Suprapubic skin (tissue), 4 donors: ENCODE measurements at regions not wholly inside any gene's neighbourhood (a gene's known extent, or its start where the extent isn't known, plus 50 kb on each side); places are given as distances from the start of the nearest gene placed in this dataset.

Source experiments
- CTCF ChIP-seq, 2 donors: fragments of 200-600 bp in 1 of 2; fragments of 450-650 bp in 1 of 2; sonication (generic) in 1 of 2; IDR thresholded peaks; one replicate each; pipeline ENCODE4 v1.5.1; 2016 to 2019; ENCODE audit warnings: antibody characterized with exemption in 2 of 2, mild to moderate bottlenecking in 1 of 2, moderate library complexity in 1 of 2
- POLR2A ChIP-seq, 2 donors: fragments of 450-650 bp; IDR thresholded peaks; one replicate each; pipeline ENCODE4 v1.6.1; 2017; ENCODE audit warnings: antibody characterized with exemption in 2 of 2, mild to moderate bottlenecking in 2 of 2, moderate library complexity in 2 of 2
- POLR2AphosphoS5 ChIP-seq, 3 donors: sonication (generic); formaldehyde crosslinking; IDR thresholded peaks; one replicate each; pipeline ENCODE4 v1.6.1; 2017; ENCODE audit warnings: antibody characterized with exemption in 3 of 3

GRCh38 chr2:57218206-57218605 lies 828.4 kb upstream of the VRK2 start:
- TF ChIP-seq CTCF (IDR thresholded peaks at IDR 0.05), result no peak
- no peak for TF ChIP-seq POLR2AphosphoS5 (IDR thresholded peaks at IDR 0.05)
- no peak for TF ChIP-seq POLR2A (IDR thresholded peaks at IDR 0.05)
